A673 (cell line): ENCODE measurements at regions not wholly inside any gene's neighbourhood (a gene's known extent, or its start where the extent isn't known, plus 50 kb on each side); places are given as distances from the start of the nearest gene placed in this dataset.

Experiments
- BruUV-seq: library from RNA; stranded (reverse); fragments of 400-500 nt; replicated peaks from 2 replicates; lab custom pipeline; 2021; lab: Mats Ljungman, UMichigan
- CTCF ChIA-PET: fragments of 300-600 bp; sonication (Branson Sonifier 250); formaldehyde crosslinking; loops from one replicate; lab custom pipeline; 2022; ENCODE audit warnings: antibody characterized with exemption; lab: Charles Lee
- POLR2A ChIA-PET: fragments of 300-600 bp; sonication (Branson Sonifier 250); formaldehyde crosslinking; loops from one replicate; lab custom pipeline; 2022; ENCODE audit warnings: antibody characterized with exemption; ENCODE audit not compliant: low non-redundant PET; lab: Charles Lee
- DNase-seq: peaks from one replicate; pipeline ENCODE4 v3.0.0-alpha.2; 2015; ENCODE audit warnings: low spot score
- H3K27ac ChIP-seq: fragments of 200-600 bp; sonication (generic); 2 replicates; pipeline ENCODE4 v1.5.1; 2016; ENCODE audit warnings: mixed run types, low read depth, mild to moderate bottlenecking, mixed read lengths, antibody characterized with exemption, low read length; ENCODE audit not compliant: poor library complexity, severe bottlenecking
- H3K27me3 ChIP-seq: fragments of 200-600 bp; sonication (generic); replicated peaks from 2 replicates; pipeline ENCODE4 v1.6.1; 2017; ENCODE audit warnings: mixed run types, low read depth, mild to moderate bottlenecking, mixed read lengths, antibody characterized with exemption, low read length; ENCODE audit not compliant: insufficient read depth, poor library complexity
- H3K36me3 ChIP-seq: fragments of 200-600 bp; sonication (generic); 2 replicates; pipeline ENCODE4 v1.6.1; 2016; ENCODE audit warnings: mixed run types, mild to moderate bottlenecking, mixed read lengths, antibody characterized with exemption, low read length; ENCODE audit not compliant: insufficient read depth, poor library complexity, severe bottlenecking
- H3K4me1 ChIP-seq: fragments of 200-600 bp; sonication (generic); 2 replicates; pipeline ENCODE4 v1.6.1; 2017; ENCODE audit warnings: mixed run types, mild to moderate bottlenecking, mixed read lengths, antibody characterized with exemption, low read length; ENCODE audit not compliant: insufficient read depth, poor library complexity, severe bottlenecking
- H3K4me3 ChIP-seq: fragments of 200-600 bp; sonication (generic); 2 replicates; pipeline ENCODE4 v1.5.1; 2016; ENCODE audit warnings: low read depth, mixed run types, mild to moderate bottlenecking, mixed read lengths, low read length; ENCODE audit not compliant: poor library complexity, severe bottlenecking
- H3K9me3 ChIP-seq: fragments of 200-600 bp; sonication (generic); 2 replicates; pipeline ENCODE4 v1.6.1; 2016; ENCODE audit warnings: mixed run types, low read depth, mild to moderate bottlenecking, mixed read lengths, antibody characterized with exemption, low read length; ENCODE audit not compliant: poor library complexity, severe bottlenecking
- CTCF ChIP-seq: fragments of 300-800, 200-600 bp; sonication (generic); conservative IDR thresholded peaks from 2 replicates; pipeline ENCODE4 v1.5.1; 2017; ENCODE audit warnings: low read depth, mild to moderate bottlenecking, antibody characterized with exemption, low read length, moderate library complexity, mixed read lengths
- EZH2 ChIP-seq: fragments of 200-600 bp; sonication (generic); IDR thresholded peaks from 2 replicates; pipeline ENCODE4 v1.6.1; 2017; ENCODE audit warnings: borderline replicate concordance, low read depth, mild to moderate bottlenecking, mixed read lengths, antibody characterized with exemption, low read length; ENCODE audit not compliant: poor library complexity, severe bottlenecking
- intact Hi-C: fragments of 100-400 bp; cut with micrococcal nuclease; formaldehyde crosslinking; loops from one replicate; pipeline ENCODE4 v1.10.0; 2022; ENCODE audit not compliant: unreplicated experiment

DNA sequence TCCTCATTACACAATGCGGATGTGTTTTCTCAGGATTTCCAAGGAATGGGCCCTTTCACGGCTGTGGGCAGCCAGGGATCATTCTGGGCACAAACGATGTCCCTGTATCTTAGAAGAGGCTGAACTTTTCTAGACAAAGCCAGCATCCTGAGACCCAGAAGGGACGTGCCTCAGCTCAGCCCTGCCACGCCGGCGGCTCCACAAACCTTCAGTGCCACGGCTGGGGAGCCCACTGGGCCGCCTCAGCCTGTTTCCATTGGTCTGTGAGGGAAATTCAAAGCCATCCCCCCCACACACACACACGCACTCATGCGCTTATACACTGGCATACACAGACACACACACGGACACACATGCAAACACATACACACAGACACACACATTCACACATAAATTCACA is 344.9 kb upstream of the MKI67 start:
- H3K4me1 ChIP-seq = no peaks in the 10 kb centered on the region
- TF ChIP-seq CTCF = no peak
- no peak for TF ChIP-seq EZH2
- DNase-seq = no peak
- BruUV-seq = no TSS peak
- H3K9me3 ChIP-seq = no peaks in the 10 kb centered on the region
- ChIA-PET CTCF (no interaction called here), POLR2A (no interaction called here)
- no peak overlapping the region for H3K27ac ChIP-seq
- H3K4me3 ChIP-seq = no peak overlapping the region
- intact Hi-C loops = no loop called here
- H3K36me3 ChIP-seq = no peaks in the 10 kb centered on the region
- H3K27me3 ChIP-seq = no peaks in the 10 kb centered on the region

- Histone ChIP-seq H3K27ac (no peak overlapping the region), H3K9me3 (no peaks in the 10 kb centered on the region), H3K4me1 (no peaks in the 10 kb centered on the region), H3K36me3 (no peaks in the 10 kb centered on the region), H3K27me3 (no peaks in the 10 kb centered on the region), H3K4me3 (no peak overlapping the region)
- ChIA-PET POLR2A (no interaction called here), CTCF (no interaction called here)
- no TSS peak for BruUV-seq
- no peak for DNase-seq
- intact Hi-C loops = no loop called here
- TF ChIP-seq CTCF = no peak
- TF ChIP-seq EZH2 = no peak
Measured at GRCh38 chr10:128472196-128472595, 346.0 kb upstream of the MKI67 start.

DNA sequence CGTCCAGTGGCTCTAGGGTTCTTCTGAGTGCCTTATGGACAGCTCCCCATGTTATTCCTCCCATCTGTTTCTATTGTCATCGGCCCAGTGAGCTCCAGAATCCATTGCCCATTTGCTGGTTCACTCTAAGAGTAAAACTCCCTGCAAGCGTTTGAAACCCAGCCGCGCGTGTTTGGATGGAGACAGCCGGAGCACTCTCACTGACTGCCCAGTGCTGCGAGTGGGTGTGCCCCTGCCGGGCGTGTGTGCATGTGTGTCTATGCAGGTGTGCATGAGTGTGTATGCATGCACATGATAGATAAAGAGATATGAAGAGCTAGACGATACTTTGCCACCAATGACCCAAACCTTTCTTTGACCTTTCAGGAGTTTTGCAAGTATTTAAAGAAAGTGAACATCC is 347.2 kb upstream of the MKI67 start:
- CTCF ChIA-PET = no interaction called here
- Histone ChIP-seq H3K4me3 (no peak overlapping the region), H3K27ac (no peak overlapping the region), H3K4me1 (no peaks in the 10 kb centered on the region), H3K36me3 (no peaks in the 10 kb centered on the region), H3K27me3 (peaks cover 2% of the 10 kb centered on the region), H3K9me3 (no peaks in the 10 kb centered on the region)
- DNase-seq = no peak
- TF ChIP-seq CTCF (no peak), EZH2 (no peak)
- POLR2A ChIA-PET = no interaction called here
- intact Hi-C loops = no loop called here
- BruUV-seq = no TSS peak
